ENCODE measurements at regions not wholly inside any gene's neighbourhood (a gene's known extent, or its start where the extent isn't known, plus 50 kb on each side); places are given as distances from the start of the nearest gene placed in this dataset.

DNA sequence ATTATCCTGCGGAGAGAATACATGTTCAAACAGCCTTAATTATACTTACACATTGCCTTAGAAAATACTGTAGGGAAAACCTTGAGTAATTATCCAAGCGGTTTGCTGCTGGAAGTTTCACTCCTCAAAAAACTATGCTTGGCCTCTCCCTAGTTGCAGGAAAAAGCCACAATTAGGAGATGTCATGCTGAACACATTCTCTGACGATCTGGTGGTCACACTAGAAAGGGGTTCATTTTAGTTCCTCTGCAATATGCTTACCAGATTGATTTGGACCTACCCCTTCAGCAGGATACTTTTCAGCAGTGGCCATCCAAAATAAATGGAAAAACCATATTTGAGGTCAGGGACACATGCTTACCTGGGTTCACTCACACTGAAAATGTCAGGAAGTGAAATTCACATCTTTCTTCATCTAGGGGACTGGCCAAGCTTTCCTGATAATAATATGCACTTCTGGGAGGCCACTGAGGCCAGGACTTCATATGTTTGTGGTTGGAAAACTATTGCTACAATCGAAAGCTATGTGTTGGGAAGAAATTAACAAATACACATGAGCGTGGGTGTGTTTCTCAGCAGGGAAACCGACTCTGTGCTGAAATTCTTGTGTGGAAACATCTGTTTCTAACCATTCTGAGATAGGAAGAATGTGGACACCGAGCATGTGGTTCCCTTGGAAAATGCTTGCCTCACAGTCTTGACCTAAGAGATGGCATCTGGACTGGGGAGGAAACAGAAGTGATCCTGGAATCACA lies 68.8 kb downstream of the ATXN3L start:
- Histone ChIP-seq H3K79me1 (ENCODE audit: low read depth in 1 of 2, low read length in 2 of 2) (no peaks in the 10 kb centered on the region), H2AK9ac (replicated peaks; ENCODE audit: low read depth, low read length, poor library complexity) (no peak overlapping the region), H3K27ac (ENCODE audit: insufficient read depth, low read length) (peak overlapping the region; percentile 58; the same call in 1 of the 2 replicates), H2BK5ac (ENCODE audit: low read depth, low read length, poor library complexity, severe bottlenecking) (peak overlapping the region; percentile 47), H3K9ac (ENCODE audit: low read depth, low read length) (no peak overlapping the region), H3K9me3 (ENCODE audit: control insufficient read depth, insufficient read depth, low read length) (no peaks in the 10 kb centered on the region), H3K56ac (ENCODE audit: extremely low read depth, insufficient read depth, low read length) (no peak overlapping the region), H3K14ac (replicated peaks; ENCODE audit: low read depth, low read length) (no peak overlapping the region), H3K4me3 (ENCODE audit: insufficient read depth, low read depth, low read length) (no peak overlapping the region), H3K4me1 (ENCODE audit: control insufficient read depth, insufficient read depth, low read length) (peaks cover 3% of the 10 kb centered on the region; the same call in 1 of the 2 replicates), H3K23ac (ENCODE audit: low read depth, low read length) (no peak overlapping the region), H4K91ac (ENCODE audit: insufficient read depth, low read depth, low read length) (0 out of 2 replicates have a peak overlapping the region, but pooled peaks have one; percentile 10), H2BK20ac (ENCODE audit: low read depth, low read length) (peak overlapping the region; percentile 16; the same call in 1 of the 2 replicates), H4K20me1 (ENCODE audit: insufficient read depth, low read length) (no peaks in the 10 kb centered on the region), H3K9me1 (ENCODE audit: insufficient read depth, low read length) (no peaks in the 10 kb centered on the region), H2AFZ (replicated peaks; ENCODE audit: low read length, poor library complexity) (no peak overlapping the region), H3K36me3 (ENCODE audit: control insufficient read depth, insufficient read depth, low read length) (no peaks in the 10 kb centered on the region), H3K18ac (ENCODE audit: low read depth, low read length) (peak overlapping the region; percentile 14; the same call in 1 of the 2 replicates), H4K5ac (ENCODE audit: low read depth, low read length) (peak overlapping the region; percentile 18; the same call in 1 of the 2 replicates), H3K27me3 (ENCODE audit: control insufficient read depth, insufficient read depth, low read length) (no peaks in the 10 kb centered on the region), H4K8ac (ENCODE audit: low read depth in 2 of 2, low read length in 2 of 2) (no peak overlapping the region), H2BK15ac (ENCODE audit: low read depth, low read length) (no peak overlapping the region), H3K4me2 (ENCODE audit: low read depth, low read length) (no peak overlapping the region), H2BK120ac (ENCODE audit: low read depth, low read length) (peak overlapping the region; percentile 6; the same call in 1 of the 2 replicates), H2AK5ac (ENCODE audit: low read depth, low read length) (no peak overlapping the region), H3K4ac (ENCODE audit: low read depth, low read length) (peak overlapping the region; percentile 22; the same call in 1 of the 2 replicates)
- 35% methylated on average over 2 of the region's 7 CpGs; no CpG with 5 or more reads in 1 of the 2 experiments for WGBS, 2 experiments (ENCODE audit: extremely low coverage in 2 of 2, insufficient read length in 1 of 2)
- intact Hi-C loops (cut with micrococcal nuclease) = no loop called here
- TF ChIP-seq MAZ (IDR thresholded peaks at IDR 0.05; ENCODE audit: borderline replicate concordance, low read depth, low read length) (no peak), CEBPB (IDR thresholded peaks at IDR 0.05; ENCODE audit: low read depth, low read length) (peak; percentile 54), RCOR1 (IDR thresholded peaks at IDR 0.05; ENCODE audit: insufficient replicate concordance, low read length) (no peak), MAFK (IDR thresholded peaks at IDR 0.05; ENCODE audit: low read depth, low read length) (no peak), CHD1 (IDR thresholded peaks at IDR 0.05; ENCODE audit: low read depth, low read length) (no peak), MXI1 (IDR thresholded peaks at IDR 0.05; ENCODE audit: borderline replicate concordance, low read depth, low read length) (no peak), RFX5 (IDR thresholded peaks at IDR 0.05; ENCODE audit: low read depth, low read length) (no peak), BHLHE40 (IDR thresholded peaks at IDR 0.05; ENCODE audit: low read depth, low read length) (peak; percentile 34; the same call in 1 of the 2 replicates), SMC3 (IDR thresholded peaks at IDR 0.05; ENCODE audit: low read depth, low read length) (no peak)
- TF ChIP-seq, protein P1, sequence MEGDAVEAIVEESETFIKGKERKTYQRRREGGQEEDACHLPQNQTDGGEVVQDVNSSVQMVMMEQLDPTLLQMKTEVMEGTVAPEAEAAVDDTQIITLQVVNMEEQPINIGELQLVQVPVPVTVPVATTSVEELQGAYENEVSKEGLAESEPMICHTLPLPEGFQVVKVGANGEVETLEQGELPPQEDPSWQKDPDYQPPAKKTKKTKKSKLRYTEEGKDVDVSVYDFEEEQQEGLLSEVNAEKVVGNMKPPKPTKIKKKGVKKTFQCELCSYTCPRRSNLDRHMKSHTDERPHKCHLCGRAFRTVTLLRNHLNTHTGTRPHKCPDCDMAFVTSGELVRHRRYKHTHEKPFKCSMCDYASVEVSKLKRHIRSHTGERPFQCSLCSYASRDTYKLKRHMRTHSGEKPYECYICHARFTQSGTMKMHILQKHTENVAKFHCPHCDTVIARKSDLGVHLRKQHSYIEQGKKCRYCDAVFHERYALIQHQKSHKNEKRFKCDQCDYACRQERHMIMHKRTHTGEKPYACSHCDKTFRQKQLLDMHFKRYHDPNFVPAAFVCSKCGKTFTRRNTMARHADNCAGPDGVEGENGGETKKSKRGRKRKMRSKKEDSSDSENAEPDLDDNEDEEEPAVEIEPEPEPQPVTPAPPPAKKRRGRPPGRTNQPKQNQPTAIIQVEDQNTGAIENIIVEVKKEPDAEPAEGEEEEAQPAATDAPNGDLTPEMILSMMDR (conservative IDR thresholded peaks at IDR 0.05; ENCODE audit: low read depth, low read length) = no peak
- TF ChIP-seq, protein P2, sequence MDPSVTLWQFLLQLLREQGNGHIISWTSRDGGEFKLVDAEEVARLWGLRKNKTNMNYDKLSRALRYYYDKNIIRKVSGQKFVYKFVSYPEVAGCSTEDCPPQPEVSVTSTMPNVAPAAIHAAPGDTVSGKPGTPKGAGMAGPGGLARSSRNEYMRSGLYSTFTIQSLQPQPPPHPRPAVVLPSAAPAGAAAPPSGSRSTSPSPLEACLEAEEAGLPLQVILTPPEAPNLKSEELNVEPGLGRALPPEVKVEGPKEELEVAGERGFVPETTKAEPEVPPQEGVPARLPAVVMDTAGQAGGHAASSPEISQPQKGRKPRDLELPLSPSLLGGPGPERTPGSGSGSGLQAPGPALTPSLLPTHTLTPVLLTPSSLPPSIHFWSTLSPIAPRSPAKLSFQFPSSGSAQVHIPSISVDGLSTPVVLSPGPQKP (IDR thresholded peaks at IDR 0.05; ENCODE audit: borderline replicate concordance, low read depth, low read length) = no peak
- ChIA-PET POLR2A (ENCODE audit: unreplicated experiment) (no interaction called here), CTCF (interaction anchor here (0.6 kb wide), 1 partner anchor 175 kb away, joined by 6 read pairs; no protein-coding TSS in a partner anchor)
- BruUV-seq (replicated peaks) = no TSS peak
- peak; percentile 78 for ATAC-seq (ENCODE audit: low read depth)
- in situ Hi-C loops (cut with MboI; ENCODE audit: low sequenced_read_pairs) = no loop called here
- peak; percentile 94 for DNase-seq
- dilution Hi-C loops (cut with HindIII; ENCODE audit: low sequenced_read_pairs, unreplicated experiment) = no loop called here
